HCT116 (cell line): ENCODE measurements at regions not wholly inside any gene's neighbourhood (a gene's known extent, or its start where the extent isn't known, plus 50 kb on each side); places are given as distances from the start of the nearest gene placed in this dataset.

Source experiments
- EZH2phosphoT487 ChIP-seq: fragments of 200-600 bp; IDR thresholded peaks from 2 replicates; pipeline ENCODE4 v1.6.1; 2018; ENCODE audit warnings: antibody characterized with exemption, borderline replicate concordance
- MAX ChIP-seq: IDR thresholded peaks from 2 replicates; pipeline ENCODE4 v1.6.1; 2012
- RAD21 ChIP-seq: IDR thresholded peaks from 2 replicates; pipeline ENCODE4 v1.6.1; 2012; ENCODE audit warnings: low read depth, mild to moderate bottlenecking
- SIN3A ChIP-seq: IDR thresholded peaks from 2 replicates; pipeline ENCODE4 v1.6.1; 2012; ENCODE audit warnings: low read depth
- SRF ChIP-seq: IDR thresholded peaks from 2 replicates; pipeline ENCODE4 v1.6.1; 2012; ENCODE audit warnings: low read depth
- YY1 ChIP-seq: IDR thresholded peaks from 2 replicates; pipeline ENCODE4 v1.6.1; 2011; ENCODE audit warnings: low read length, low read depth, moderate library complexity, mild to moderate bottlenecking; ENCODE audit not compliant: insufficient replicate concordance; ENCODE audit errors: extremely low read depth
- TF ChIP-seq, protein P1 (sequence below), 3 experiments: fragments of 200-600 bp in 1 of 3; sonication (generic) in 1 of 3; IDR thresholded peaks in 2 of 3; conservative IDR thresholded peaks in 1 of 3; 2 replicates each; pipeline ENCODE4 v1.5.1; 2012 to 2017; ENCODE audit warnings: low read depth in 2 of 3, low read length in 2 of 3, antibody characterized with exemption in 1 of 3, borderline replicate concordance in 1 of 3, control low read depth in 1 of 3, mild to moderate bottlenecking in 1 of 3, mixed read lengths in 1 of 3, mixed run types in 1 of 3, moderate library complexity in 1 of 3; ENCODE audit not compliant: insufficient read depth in 1 of 3
- TF ChIP-seq, protein P2 (sequence below): IDR thresholded peaks from 2 replicates; pipeline ENCODE4 v1.6.1; 2012; ENCODE audit warnings: low read depth

- TF ChIP-seq, protein P1, sequence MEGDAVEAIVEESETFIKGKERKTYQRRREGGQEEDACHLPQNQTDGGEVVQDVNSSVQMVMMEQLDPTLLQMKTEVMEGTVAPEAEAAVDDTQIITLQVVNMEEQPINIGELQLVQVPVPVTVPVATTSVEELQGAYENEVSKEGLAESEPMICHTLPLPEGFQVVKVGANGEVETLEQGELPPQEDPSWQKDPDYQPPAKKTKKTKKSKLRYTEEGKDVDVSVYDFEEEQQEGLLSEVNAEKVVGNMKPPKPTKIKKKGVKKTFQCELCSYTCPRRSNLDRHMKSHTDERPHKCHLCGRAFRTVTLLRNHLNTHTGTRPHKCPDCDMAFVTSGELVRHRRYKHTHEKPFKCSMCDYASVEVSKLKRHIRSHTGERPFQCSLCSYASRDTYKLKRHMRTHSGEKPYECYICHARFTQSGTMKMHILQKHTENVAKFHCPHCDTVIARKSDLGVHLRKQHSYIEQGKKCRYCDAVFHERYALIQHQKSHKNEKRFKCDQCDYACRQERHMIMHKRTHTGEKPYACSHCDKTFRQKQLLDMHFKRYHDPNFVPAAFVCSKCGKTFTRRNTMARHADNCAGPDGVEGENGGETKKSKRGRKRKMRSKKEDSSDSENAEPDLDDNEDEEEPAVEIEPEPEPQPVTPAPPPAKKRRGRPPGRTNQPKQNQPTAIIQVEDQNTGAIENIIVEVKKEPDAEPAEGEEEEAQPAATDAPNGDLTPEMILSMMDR (IDR thresholded peaks at IDR 0.05 in 2 of 3, conservative IDR thresholded peaks at IDR 0.05 in 1 of 3; ENCODE audit: borderline replicate concordance in 1 of 3, insufficient read depth in 1 of 3, low read depth in 2 of 3, low read length in 2 of 3), result no peak
- TF ChIP-seq, protein P2, sequence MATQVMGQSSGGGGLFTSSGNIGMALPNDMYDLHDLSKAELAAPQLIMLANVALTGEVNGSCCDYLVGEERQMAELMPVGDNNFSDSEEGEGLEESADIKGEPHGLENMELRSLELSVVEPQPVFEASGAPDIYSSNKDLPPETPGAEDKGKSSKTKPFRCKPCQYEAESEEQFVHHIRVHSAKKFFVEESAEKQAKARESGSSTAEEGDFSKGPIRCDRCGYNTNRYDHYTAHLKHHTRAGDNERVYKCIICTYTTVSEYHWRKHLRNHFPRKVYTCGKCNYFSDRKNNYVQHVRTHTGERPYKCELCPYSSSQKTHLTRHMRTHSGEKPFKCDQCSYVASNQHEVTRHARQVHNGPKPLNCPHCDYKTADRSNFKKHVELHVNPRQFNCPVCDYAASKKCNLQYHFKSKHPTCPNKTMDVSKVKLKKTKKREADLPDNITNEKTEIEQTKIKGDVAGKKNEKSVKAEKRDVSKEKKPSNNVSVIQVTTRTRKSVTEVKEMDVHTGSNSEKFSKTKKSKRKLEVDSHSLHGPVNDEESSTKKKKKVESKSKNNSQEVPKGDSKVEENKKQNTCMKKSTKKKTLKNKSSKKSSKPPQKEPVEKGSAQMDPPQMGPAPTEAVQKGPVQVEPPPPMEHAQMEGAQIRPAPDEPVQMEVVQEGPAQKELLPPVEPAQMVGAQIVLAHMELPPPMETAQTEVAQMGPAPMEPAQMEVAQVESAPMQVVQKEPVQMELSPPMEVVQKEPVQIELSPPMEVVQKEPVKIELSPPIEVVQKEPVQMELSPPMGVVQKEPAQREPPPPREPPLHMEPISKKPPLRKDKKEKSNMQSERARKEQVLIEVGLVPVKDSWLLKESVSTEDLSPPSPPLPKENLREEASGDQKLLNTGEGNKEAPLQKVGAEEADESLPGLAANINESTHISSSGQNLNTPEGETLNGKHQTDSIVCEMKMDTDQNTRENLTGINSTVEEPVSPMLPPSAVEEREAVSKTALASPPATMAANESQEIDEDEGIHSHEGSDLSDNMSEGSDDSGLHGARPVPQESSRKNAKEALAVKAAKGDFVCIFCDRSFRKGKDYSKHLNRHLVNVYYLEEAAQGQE, result no peak
- TF ChIP-seq SRF (no peak), MAX (no peak), YY1 (no peak), SIN3A (no peak), EZH2phosphoT487 (no peak), RAD21 (no peak)
Observed at GRCh38 chr3:63768888-63769287, 50.2 kb upstream of the C3orf49 start.
